ENCODE measurements at regions not wholly inside any gene's neighbourhood (a gene's known extent, or its start where the extent isn't known, plus 50 kb on each side); places are given as distances from the start of the nearest gene placed in this dataset.

DNA sequence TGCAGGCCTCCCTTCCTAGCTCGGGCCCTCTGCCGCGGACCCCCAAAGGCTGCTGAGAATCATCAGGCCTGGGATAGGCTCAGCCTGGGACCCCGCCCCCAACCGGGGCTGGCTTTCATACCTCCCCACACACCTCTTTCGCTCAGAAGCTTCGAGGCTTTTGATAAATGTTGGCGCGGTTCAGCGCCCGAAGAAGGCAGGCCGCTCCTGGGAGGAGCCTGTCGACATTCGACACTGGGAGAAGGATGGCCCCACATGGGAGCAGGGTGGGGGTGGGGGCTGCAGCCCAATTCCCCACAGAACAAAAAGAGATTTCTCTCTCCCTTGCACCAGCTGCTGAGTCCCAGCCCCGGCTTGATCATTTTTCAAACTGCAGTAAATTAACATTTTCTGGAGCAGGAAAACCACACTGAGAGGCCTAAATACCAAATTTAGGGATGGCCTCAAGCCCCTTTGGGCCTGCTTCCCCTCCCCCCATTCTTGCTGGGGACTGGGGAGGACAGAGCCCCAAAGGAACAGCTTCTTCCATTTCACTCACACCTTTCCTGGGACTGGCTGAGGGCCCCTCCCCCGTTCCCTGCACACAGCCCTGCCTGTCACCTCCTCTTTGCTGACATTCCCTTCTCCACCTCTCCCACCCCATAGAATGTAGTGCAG is 112.9 kb upstream of the PJA1 start:
- DNase-seq (ENCODE audit: low read depth in 1 of 2, low spot score in 1 of 2), result no peak

DNA sequence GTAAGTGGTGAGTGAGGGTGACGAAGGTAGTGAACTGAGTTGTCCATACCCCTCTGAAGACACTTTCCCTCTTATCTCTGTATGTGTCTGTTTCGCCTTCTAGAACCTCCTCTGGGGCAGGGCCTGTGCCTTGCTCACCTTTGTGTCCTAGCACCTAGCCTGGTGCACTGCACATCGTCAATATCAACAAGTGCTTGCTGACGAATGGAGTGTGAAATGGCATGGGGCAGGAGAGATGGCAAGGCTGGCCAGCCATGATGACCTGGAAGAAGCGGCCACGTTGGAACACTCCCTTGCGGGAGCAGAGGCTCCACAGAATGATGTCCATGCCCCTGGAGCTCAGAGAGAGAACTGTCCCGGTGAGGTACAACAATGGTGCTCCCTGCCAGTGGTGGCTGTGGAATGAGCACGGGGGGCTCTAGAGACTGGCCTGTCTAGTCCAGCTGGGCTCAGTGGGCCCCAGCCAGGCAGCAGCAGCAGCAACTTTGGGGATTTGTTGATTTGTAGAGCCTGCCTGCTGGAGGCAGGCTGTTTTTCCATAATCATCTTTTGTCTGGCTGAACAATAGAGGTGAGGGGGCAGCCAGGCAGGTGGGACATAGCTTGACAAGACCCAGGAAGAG is 112.2 kb upstream of the PJA1 start:
- DNase-seq (ENCODE audit: low read depth in 1 of 2, low spot score in 1 of 2), result no peak

DNA sequence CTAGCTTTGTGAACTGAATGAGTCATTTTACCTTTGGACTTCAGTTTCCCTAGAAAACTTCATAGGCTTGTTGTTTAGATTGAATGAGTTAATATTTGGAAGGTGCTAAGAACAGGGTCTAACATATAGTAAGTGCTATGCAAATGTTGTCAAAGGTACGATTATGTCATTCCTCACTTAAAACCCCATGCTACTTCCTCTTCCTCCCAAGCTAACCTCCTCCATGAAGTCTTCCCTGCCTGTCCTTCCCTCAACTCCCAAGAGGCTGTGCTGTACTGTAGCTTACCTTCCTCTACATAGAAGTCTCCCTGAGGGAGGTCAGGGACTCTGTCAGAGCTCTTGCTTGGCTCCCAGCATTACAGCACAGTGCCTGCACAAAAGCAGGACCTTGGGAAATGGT is 103.4 kb upstream of the PJA1 start:
- no peak for DNase-seq (ENCODE audit: low read depth in 1 of 2, low spot score in 1 of 2)

DNA sequence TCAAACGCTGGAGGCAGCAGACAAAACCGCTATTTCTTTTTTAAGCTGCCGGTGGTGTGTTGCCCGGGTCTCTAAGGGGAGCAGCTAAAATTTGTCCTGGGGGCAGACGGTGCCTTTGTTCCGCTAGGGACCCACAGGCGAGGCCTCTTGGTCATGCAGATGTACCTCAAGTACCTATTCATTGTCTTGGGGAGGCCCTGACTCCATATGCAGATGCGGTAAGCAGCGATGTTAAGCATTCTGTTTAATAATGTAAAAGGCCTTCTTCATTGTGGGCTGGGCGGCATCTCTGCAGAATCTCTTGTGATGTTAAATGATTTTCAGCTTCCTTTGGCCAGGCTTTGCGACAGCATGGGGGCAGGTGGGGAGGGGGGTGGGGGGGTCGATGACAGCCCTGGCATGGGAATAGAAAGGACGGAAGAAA is 98.9 kb upstream of the PJA1 start:
- no peak for DNase-seq (ENCODE audit: low read depth in 1 of 2, low spot score in 1 of 2)

DNA sequence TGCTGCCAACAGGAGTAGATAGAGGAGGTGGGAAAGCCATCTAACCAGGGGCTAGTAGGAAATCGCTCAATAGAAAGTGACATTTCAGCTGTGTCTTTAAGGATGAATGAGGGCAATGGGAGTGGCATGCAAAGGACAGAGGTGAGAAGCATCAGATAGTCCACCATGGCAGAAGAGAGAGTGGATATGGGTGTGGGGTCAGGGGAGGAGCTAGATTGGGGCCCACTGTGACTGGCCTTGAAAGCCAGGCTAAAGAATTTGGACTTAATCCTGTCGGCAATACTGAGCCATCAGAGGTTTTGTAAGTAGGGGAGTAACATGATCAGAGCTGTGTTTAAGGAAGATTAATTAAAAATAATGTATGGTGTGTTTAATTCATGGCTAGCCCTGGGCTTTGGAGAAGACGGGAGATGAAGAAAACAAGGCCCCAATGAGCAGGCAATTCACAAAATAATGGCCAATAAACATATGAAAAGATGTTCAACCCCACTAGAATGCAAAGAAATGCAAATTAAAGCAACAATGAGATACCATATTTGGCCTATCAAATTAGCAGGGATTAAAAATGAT is 98.1 kb upstream of the PJA1 start:
- no peak for DNase-seq (ENCODE audit: low read depth in 1 of 2, low spot score in 1 of 2)

DNA sequence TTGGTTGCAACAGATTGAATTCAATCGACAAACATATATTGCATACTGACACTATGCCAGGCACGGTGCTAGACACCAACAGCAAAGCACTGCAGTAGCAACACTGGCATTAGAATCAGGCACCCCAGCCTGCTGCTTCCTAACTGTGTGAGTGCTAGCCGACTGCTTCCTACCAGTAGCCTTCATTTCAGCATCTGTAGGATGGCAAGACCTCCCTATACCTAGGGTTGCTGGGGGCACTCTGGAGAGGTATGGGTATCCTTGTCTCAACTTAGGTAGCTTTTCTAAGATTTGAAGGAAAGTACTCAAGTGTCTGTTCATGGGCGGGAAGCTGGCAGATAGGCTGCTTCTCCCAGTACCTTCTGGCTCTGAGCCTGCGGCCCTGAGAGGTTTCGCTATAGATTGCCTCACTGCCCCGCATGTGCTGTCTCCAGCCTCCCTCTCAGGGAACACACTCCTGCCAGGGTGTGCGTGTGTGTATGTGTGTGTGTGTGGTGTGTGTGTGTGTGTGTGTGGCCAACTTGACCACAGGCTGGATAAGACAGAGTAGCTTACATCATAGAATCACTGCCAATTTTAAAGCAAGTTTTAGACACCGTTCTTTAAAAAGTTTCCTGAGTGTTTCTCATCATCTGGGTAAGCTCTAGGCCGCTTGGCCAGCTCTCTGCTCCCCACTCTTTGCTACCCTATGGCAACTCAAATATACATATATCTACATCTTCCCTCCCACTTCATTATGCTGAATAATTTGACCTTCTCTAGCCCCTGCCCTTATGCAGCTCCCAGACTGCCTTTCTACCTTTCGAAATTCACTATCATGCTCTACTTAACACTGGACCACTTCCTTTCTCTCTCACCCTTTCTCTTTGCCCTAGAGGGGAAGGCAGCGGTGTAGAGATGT is 97.0 kb upstream of the PJA1 start:
- DNase-seq (ENCODE audit: low read depth in 1 of 2, low spot score in 1 of 2), result no peak

DNA sequence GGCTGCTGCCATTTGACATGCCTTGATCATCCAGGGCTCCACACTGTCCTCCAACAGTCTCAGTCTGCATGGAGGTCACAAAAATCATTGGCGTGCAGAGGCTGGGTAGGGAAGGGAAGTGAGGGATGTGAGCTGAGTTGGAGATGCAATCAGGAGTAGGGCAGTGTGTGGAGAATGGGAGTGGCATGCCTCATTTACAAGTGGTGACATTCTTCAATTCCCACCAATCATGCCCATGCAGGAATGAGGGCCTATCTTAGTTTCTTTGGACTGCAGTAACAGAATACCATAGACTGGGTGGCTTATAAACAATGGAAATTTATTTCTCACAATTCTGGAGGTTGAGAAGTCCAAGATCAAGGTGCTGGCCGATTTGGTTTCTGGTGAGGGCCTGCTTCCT is 94.9 kb upstream of the PJA1 start:
- DNase-seq (ENCODE audit: low read depth in 1 of 2, low spot score in 1 of 2), result no peak

DNA sequence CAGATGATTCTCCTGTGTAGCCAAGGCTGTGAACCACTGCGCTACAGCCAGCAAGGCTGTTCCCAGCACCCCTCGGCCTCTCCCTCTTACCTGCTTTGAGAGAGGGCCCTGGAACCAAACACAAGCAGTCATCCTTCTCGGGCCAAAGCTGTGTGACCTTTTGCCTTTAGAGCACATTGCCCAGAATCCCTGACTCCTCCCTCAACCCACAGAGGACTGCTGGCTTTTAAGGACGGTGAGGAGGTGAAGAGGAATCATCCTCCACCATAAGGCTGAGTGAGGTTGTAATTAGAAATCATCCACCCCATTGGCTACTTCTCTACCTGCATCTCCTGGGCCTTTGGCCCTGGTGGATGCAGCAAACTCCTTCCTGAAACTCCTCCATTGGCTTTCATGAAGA is 93.6 kb upstream of the PJA1 start:
- no peak for DNase-seq (ENCODE audit: low read depth in 1 of 2, low spot score in 1 of 2)

DNA sequence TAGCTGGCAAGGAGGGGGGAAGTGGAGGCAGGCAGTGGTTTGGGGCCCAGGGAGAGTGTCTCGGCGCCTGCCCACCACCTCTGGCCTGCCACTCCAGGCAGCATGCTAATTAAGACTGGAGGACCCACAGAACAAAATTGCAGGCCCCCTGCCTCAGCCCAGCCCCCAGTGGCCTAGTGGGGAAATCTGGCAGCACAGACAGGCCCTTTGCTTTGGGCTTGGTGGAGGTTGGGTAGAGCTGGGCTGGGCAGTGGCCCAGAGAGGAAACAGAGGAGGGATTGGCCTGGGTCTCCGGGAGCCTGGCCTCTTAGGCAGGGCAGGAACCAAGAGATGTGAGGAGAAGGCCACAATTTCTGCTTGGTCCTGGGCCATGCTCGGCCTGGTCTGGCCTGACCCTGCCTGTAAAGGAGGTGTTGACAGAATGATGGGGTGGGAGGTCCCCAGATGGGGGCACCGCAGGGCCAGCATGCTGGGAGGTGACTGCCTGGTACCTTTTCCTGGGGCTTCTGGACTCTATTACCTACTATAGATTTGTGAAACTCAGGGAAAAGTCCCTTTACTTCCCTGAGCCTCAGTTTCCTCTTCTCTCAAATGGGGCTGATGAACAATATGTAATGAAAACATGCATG is 92.4 kb upstream of the PJA1 start:
- DNase-seq (ENCODE audit: low read depth in 1 of 2, low spot score in 1 of 2), result no peak

DNA sequence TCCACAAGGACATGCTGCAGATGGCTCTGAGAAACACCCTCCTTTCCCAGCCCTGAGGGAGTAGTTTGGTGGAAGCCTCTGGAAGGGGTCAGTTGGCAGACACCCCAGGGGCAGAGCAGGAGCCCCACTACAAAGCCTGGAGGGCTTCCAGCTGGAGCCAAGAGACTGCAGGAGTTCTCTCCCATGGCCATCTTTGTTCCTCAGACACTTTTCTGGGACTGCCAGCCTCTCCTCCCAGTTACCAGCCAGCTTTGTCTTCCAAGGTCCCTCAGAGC is 91.0 kb upstream of the PJA1 start:
- no peak for DNase-seq (ENCODE audit: low read depth in 1 of 2, low spot score in 1 of 2)

DNA sequence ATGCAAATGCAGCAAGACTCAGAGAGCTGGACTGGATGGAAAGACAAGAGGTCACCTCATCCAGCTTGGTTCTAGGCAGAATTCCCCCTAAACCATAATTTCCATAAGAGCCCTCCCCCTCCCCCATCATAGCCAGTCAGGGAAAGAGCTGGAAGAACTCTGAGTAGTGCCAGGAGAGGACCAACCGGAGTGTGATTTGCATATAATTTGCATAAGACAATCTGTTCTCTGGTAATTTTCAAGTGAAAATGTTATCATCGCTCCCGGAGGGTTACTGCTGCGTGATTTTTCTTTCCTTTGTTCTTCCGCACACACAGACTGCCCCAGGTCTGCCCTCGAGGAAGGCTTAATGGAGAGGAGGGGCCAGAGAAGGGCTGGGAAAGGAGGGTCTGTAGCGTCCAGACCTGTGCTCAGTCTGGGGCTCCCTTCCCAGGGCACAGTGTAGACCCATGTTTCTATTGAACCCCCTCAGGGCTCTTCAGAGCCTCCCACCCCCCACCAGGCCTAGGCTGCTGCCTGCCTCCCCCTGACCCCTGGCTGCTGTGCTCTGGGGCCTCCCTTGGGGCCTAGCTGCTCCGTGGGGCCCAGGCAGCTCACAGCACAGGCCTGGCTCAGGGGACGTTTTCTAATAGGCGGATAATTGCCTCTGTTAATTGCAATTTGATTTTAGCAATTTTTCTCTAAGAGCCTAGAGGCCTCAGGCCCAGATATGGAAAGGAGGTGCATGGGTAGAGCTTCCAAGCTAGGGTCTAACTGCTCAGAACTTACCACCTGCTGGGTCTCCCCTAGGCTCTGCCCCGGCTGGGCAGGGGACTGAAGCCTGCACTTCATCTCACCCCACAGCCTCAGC is 90.4 kb upstream of the PJA1 start:
- DNase-seq (ENCODE audit: low read depth in 1 of 2, low spot score in 1 of 2), result no peak

DNA sequence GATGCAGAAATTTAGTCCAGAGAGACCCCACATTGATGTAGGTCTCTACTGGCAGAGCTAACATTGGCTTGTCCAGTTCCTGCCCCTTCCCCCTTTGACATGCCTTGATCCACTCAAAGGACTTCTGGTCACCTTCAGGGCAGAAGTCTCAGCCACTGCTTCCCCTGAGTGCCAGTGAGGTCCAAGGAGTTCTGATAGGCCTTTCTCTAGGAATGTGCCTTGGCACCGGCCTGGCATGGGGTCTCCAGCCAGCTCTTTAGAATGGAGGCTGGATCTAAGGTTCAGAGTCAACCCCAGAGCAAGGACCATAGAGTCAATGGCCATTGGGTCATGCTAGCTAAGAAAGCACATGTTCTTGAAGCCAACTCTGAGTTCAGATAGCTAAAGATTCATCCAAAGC is 88.6 kb upstream of the PJA1 start:
- DNase-seq (ENCODE audit: low read depth in 1 of 2, low spot score in 1 of 2), result no peak

DNA sequence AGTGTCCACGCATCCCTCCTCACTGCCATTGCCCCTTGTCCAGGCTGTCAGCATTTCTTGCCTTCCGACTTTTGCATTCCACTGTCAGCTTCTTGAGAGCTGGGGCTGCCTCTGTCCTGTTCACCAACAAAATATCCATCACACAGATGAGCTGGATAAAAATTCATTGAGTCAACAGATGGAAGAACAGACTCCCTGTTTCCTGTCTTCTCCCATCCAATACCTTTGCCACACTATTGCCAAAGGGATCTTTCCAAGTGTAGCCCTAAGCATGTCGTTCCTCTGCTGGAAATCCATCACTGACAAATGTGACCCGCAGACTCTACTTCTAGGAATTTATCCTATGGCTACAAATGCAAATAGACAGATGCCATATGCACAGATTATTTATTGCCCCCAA is 78.0 kb upstream of the PJA1 start:
- no peak for DNase-seq (ENCODE audit: low read depth in 1 of 2, low spot score in 1 of 2)

DNA sequence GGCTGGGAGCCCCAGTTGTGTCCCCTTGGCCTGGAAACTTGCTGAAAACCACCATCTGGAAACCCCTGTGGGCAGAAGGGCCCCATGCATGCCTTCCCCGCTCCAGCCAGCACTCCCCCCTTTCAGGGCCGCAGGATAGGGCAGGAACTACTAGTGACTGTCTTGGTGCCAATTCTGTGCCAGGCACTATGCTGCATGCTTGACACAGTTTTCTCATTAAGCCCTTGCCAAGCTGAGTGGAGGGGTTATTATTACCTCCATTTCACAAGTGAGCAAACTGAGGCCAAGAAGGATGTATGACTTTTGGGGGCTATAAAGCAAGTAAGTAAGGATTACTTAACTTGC is 73.6 kb upstream of the PJA1 start:
- no peak for DNase-seq (ENCODE audit: low read depth in 1 of 2, low spot score in 1 of 2)

DNA sequence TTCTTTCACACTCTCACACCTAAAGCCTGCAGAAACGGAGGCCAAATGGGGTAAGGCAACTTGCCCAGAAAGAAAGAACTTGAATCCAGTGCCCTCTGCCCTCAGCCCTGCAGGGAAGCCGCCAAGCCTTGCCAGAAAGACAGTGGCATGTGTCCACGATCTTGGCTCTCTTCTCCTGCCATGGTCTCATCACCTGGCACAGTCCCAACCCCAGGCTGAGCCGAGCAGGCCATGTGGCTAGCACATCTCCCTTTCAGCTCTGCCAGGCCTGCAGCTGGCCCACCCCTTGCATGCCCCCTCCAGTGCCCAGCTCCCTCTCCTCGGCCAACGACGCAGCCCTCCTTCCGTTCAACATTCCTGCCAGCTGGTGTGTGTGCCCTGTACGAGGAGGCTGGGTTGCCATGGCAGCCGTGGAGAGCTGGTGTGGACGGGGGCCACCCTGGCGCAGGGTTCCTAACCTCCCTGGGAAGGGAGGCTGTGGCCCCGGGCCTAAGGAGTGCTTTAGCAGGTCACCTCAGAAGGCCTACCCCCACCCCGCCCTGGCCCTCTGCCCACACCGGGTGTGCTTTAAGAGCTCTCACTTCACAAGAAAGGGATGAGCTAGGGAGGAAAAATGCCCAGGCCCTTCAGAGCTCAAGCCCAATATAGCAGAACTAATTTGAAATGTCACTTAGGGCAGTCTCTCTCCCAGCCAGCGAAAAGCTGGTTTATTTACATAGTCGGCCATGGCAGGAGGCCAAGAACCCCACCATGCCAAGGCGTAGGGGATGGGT is 73.0 kb upstream of the PJA1 start:
- DNase-seq (ENCODE audit: low read depth in 1 of 2, low spot score in 1 of 2), result no peak

DNA sequence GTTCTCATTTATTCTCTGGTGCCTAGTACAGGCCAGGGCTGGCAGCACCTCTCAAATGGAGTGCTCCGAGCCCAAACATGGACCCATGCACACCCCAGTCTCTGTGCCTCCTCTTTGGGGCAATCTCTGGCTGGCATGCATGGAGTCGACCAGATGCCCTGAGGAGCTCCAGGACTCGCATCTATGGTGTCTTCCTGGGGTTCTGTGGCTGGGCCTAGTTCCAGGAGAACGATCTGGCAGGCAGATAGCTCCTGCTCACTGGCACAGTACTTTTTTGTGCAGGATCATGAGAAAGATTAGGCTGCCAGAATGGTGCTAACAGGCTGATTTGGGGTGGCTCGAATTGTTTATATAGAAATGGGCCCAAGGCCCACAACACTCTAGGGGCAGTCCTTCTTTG is 72.0 kb upstream of the PJA1 start:
- DNase-seq (ENCODE audit: low read depth in 1 of 2, low spot score in 1 of 2), result no peak

DNA sequence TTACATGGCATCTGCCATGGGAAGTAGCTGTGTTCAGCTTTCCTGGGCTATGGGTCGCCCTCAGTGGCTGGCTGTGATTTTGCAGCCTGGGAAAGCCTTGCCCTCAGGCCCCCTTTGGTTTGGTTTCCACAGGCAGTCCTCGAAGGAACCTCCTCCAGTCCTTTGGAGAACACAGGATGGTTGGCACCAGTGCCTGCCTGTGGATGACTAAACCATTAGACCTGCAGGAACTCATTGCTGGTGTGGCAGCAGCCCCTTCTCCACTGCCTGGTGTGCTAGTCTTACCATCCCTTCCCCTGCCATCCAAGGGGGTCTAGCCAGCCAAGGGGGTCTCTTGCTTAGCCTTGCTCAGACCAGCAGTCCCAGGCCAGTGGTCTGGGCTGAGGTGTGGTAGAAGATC is 71.4 kb upstream of the PJA1 start:
- no peak for DNase-seq (ENCODE audit: low read depth in 1 of 2, low spot score in 1 of 2)

DNA sequence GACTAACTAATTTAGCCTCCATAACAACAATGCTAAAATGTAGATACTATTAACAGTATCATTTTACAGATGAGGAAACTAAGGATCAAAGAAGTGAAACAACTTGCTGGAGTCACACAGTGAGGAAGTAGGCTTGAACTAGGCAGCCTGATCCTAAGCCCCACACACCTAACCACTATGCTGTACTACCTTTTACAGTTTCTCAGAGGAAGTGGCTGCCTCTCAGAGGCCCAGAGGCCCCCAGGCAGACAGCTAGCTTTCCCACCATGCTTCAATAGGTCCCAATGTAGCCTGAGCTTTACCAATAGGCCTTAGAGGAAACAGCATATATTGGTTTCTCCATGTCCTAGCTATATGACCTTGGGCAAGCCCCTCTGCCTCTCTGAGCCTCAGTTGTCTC is 69.4 kb upstream of the PJA1 start:
- DNase-seq (ENCODE audit: low read depth in 1 of 2, low spot score in 1 of 2), result no peak

DNA sequence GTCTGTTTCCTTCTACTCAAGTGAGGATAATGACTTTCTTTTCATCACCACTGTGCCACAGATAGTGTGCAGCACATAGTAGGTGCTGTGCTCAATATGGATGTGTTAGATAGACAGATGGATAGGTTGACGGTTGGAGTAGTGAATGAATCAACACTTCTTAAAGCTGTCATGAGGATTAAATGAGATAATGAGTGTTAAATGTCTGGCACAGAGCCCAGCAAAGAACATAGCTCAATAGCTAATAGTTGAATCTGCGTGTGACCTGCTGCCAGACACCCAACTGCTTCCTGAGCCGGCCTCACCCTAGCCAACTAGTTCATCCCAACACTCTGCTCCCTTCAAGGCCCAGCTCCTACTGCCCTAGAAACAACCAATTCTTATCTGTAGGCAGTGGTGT is 67.7 kb upstream of the PJA1 start:
- DNase-seq (ENCODE audit: low read depth in 1 of 2, low spot score in 1 of 2), result no peak

DNA sequence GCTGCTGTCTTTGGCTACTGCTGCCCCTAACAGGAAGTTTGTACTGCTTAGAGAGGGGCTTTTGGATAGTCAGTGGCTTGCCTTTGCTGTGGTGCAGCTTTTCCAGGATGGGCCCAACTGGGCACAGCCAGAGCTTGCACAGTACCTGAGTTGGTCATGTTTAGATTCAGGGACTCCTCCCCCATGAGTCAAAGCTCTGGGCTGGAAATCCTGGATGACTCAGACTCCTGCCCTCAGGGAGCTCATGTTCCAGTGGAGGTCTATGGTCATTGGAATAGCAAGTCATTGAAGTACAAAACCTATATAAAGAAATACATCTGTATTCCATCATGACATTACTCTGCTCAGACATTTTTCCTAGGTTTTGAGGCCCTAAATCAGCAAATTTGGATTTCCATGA is 66.7 kb upstream of the PJA1 start:
- DNase-seq (ENCODE audit: low read depth in 1 of 2, low spot score in 1 of 2), result no peak

All from activated CD4-positive, alpha-beta T cell treated with anti-CD3 and anti-CD28 coated beads, Interleukin-2, amount 50 U/mL, for 24 hours (primary cell).